Peyer's patch (tissue), 4 donors: ENCODE measurements at regions not wholly inside any gene's neighbourhood (a gene's known extent, or its start where the extent isn't known, plus 50 kb on each side); places are given as distances from the start of the nearest gene placed in this dataset.

Source experiments
- CTCF ChIP-seq, 6 experiments: fragments of 450-650 bp in 4 of 6; fragments of 200-600 bp in 2 of 6; sonication (generic) in 1 of 6; IDR thresholded peaks; one replicate each; pipeline ENCODE4 v1.5.1; 2017 to 2019; ENCODE audit warnings: antibody characterized with exemption in 6 of 6, mild to moderate bottlenecking in 3 of 6, moderate library complexity in 1 of 6
- POLR2A ChIP-seq, 2 donors: fragments of 450-650 bp; IDR thresholded peaks; one replicate each; pipeline ENCODE4 v1.5.1; 2017; ENCODE audit warnings: antibody characterized with exemption in 2 of 2, mild to moderate bottlenecking in 2 of 2, moderate library complexity in 2 of 2

- TF ChIP-seq CTCF (IDR thresholded peaks at IDR 0.05) (no peak), POLR2A (IDR thresholded peaks at IDR 0.05) (no peak)
Measured at GRCh38 chr7:34530259-34530658, 127.8 kb upstream of the NPSR1 start.
